RPMI8226 (cell line): ENCODE measurements at regions not wholly inside any gene's neighbourhood (a gene's known extent, or its start where the extent isn't known, plus 50 kb on each side); places are given as distances from the start of the nearest gene placed in this dataset.

Experiments used
- DNase-seq: peaks from one replicate; pipeline ENCODE4 v3.0.0-alpha.2; 2015

DNA sequence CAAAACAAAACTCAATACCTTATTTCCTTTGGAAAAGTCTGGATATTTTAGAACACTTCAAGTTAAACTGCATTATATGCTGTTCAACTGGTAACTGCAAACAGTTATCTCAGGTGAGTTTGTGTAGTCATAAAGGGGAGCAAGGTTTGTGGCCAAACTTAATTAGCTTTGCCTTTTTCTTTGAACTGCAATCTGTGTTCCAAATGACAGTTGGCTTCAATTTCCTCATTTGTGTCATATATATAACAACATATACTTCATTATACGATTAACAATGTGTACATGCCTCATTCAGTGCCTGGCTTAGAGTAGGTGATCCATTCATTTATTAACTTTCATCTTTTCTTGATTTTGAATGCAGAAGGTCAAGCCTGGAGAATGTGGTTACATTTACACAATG, 55.8 kb downstream of the KCNE4 start:
- no peak for DNase-seq

DNA sequence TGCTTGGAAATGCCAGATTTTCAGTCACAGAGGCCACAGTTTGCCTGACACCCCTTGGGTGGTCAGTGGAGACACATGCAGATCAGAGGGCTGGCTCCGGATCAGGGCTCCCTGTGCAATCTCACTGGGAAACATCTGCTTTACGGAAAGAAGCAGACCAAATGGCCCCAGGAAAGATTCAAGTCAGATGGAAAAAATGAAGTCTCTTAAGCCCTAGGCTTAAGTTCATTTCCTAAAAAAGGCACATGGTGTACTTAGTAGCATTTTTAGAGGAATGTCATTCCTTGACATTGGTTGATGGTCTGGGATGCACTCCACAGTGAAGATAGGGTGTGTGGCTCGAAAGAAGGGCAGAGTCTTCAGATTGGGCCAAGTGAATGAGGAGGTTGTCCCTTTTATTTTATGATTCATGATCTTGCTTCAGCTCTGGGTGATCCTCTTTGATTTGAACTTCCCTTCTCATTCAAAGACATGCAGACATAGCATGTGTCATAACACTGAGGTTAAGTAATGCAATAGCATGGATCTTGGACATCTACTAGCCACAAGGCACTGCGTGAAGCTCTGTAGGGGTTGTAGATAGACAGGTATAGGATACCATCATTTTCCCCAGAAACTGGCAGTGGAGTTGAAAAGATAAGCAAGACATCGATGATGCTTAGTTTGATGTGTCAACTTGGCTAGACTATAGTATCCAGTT, 56.5 kb downstream of the KCNE4 start:
- DNase-seq, result no peak

- no peak for DNase-seq
Measured at GRCh38 chr2:223109341-223109740, 57.4 kb downstream of the KCNE4 start.

DNA sequence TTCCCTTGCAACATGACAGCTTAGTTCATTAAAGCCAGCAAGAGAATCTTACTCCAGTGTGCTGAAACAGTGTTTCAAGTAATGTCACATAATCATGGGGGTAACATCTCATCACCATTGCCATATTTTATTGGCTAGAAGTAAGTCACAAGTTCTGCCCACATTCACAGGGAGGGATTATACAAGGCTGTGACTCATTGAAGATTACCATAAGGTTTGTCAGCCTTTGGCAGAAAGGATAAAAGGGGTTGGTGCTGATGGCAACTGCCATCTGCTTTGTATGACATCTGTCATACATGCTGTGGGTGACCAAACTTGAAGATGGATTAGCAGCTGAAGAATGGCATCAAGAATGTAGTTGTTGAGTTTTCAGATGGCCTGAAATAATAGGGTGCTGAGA, 61.2 kb downstream of the KCNE4 start:
- no peak for DNase-seq

- DNase-seq, result no peak
Measured at GRCh38 chr2:223114170-223114569, 62.2 kb downstream of the KCNE4 start.

DNA sequence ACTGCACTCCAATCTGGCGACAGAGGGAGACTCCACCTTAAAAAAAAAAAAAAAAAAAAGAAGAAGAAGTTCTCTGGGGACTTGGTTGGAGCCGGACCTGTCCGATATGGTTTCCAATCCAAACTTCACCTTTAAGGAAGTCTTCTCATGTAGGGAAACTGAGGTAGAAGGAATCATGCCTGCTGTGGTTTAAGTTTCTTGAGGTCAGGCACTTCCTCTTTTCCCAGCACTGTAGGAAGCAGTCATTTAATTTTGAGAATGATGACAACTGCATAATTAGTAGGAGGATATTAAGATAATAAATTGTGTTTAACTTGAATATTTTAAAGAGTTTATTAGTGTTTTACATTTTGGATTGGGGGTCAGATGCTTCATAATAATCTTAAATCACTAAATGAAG, 62.9 kb downstream of the KCNE4 start:
- DNase-seq, result no peak

DNA sequence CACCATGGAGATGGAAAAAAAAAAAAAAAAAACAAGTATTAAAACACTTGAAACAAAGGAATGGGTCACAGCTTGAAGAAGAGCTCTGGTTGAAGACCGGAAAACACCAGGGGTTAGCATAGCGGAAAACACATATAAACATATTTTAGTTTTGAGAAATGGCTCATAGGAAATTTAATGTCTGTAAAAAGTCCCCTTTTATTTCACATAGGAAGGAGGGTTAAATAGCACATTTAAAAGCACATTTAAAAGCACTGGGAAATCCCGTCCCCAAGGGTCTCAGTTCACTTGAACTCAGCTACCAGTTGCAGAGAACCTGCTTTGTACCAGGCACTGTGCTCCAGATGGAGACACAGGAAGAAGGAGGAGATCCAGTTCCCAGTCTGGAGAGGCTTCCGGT, 65.5 kb downstream of the KCNE4 start:
- DNase-seq, result no peak

- no peak for DNase-seq
Measured at GRCh38 chr2:223121283-223121682, 69.3 kb downstream of the KCNE4 start.

- DNase-seq, result no peak
Measured at GRCh38 chr2:223122781-223123180, 70.8 kb downstream of the KCNE4 start.

DNA sequence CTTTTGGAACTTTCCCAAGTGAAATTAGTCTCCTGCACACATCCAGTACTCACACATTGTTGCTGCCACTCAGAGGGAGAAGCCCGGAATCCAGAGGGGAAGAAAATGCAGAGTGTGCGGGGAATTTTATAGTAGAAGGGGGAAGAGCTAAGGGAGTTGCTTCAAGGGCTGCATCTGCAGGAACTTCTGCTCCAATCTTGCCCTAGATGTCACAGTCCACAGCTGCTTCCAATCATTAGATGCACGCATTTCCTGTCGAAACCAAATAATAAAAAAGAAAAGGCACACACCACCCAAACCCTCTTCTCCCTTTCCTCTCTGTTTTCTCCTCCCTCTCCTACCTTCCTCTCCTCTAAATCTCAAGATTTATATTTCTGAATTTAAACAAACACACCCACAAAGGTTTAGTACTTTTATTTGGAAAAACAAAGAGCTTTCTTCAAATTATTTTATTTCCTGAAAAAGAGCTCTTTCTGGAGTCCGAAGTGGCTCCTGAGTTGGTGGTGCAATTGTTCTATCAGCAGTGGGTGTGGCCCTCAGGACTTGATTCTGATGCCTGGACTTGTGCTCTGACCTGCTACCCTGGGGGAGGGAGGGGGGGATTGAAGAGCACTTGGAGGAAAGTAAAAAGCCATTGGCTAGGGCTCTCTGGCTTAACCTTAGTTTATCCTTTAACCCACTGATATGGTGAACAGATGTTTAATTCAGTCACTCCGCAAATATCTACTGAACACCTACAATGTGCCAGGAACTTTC, 72.0 kb downstream of the KCNE4 start:
- no peak for DNase-seq

GRCh38 chr2:223141606-223142005, 89.6 kb downstream of the KCNE4 start:
- no peak for DNase-seq

- no peak for DNase-seq
Measured at GRCh38 chr2:223142118-223142517, 90.1 kb downstream of the KCNE4 start.

- no peak for DNase-seq
Measured at GRCh38 chr2:223147431-223147830, 95.4 kb downstream of the KCNE4 start.

DNA sequence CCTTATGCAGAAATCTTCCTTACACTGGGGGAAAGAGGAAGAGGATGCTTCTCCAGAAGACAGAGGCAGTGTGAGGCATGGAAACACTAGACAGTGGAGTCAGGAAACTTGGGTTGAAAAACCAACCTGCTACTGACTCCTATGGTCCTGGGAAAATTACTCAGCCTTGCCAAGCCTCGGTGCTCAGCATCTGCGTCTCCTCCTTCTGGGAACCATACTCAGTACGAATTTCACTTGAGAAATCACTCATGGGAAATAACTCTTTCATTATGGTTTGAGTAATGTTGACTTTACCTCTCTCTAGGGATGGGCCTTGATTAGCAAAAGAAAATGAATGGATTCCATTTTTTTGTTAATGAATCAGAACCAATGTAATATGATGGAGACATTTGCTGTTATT, 96.5 kb downstream of the KCNE4 start:
- DNase-seq, result no peak

DNA sequence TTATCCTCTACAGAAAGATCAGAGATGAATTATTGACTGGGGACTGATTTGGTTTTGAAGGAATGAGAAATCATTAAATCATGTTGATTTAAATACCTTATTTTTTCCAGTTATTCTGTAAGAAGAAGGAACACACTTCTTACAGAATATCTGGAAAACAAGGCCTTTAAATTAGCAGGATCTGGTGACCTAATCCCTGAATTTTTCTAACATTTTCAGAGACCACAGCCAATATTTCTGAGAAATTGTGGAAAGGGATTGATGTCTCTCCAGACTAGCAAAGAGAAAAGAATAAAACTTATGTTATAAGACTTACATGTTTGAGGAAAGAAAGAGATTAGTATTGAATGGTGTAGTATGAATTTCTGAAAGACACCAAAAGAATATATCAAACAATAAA, 104.0 kb downstream of the KCNE4 start:
- DNase-seq, result no peak

- DNase-seq, result no peak
Measured at GRCh38 chr2:223161873-223162458, 110.0 kb downstream of the KCNE4 start.

DNA sequence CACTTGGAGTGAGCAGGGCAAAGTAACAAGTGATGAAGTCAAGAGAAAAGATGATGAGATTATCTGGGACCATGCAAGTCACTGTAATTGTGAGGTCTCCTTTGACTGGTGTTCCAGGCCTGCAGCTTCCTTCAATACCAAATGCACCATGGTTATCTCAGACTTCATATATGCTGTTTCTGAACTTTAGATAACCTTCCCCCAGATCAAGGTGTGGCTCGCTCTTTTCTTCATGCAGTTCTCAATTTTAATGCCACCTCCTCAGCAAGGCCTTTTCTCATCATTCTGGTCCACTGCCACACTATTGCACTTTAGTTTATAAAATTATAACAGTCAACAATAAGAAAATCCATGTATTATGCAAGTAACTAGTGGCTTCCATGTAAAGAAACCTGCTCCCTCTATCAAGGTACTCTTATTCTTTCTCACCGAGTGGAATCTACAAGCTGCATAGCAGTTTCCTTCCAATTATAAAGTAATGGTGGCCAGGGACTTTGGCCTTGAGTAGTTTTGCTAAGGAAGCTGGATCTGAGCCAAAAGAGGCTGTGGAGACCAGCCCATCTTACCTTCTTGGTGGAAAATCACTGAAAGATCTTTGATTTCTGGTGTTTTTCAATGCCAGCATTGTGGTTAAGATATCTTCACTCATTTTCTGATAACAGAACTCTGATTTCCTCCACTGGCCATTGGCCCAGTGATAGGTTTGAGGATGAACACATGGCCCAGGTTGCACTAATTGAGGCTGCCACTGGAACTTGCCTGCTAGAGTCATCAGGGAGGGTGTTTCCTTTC, 113.6 kb downstream of the KCNE4 start:
- no peak for DNase-seq

DNA sequence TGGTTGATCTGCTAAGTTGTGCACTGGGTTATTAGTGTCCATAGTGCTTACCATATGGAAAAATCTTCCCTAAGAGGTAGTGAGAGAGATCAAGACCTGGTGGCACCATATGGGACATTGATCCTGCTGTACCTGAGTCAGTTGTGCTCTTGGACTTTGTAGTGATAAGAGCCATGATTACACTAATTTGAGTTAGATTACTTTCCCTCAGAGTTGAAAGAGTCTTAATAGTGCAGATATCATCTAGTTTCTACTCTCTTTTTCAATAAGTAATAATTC, 114.2 kb downstream of the KCNE4 start:
- DNase-seq, result no peak

DNA sequence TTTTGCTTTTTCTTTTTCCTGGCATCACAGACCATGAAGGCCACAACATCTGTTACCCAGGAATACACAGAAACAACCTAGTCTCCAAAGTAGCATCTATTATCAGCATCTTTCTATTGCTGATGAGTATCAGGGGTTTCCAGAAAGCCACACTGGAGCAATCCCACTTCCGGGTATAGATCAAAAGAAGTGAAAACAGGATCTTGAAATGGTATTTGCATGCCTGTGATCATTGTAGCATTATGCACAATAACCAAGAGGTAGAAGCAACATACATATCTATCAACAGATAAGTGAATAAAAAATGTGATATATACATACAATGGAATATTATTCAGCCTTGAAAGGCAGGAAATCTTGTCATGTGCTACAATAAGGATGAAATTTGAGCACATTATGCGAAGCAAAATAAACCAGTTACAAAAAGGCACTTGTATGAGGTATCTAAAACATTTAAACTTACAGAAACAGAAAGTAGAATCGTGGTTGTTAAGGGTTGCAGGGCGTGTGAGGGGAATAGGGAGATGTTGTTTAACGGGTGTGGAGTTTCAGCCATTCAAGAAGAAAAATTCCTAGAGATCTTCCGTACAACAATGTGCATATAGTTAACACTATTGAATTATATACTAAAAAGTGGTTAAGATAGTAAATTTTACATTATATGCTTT, 115.1 kb downstream of the KCNE4 start:
- no peak for DNase-seq

- DNase-seq, result no peak
Measured at GRCh38 chr2:223169830-223170605, 118.0 kb downstream of the KCNE4 start.

DNA sequence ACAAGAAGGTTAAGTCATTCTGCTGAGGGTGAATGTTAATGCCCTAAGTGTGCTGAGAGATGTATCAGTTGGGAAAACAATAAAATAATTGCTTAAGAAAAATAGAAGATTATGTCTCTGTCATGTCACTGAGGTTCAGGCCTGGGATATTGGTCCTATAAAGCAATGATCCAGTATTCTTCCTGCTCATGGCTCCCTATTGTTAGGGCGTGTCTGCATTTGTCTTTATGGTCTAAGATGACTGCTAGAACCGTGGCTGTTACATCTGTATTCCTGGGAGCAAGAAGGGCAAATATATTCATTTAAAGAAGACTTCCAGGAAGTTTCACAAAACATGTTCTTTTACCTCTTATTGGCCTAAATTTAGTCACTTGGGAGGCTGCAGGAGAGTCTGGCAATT, 125.0 kb downstream of the KCNE4 start:
- no peak for DNase-seq

- DNase-seq, result no peak
Measured at GRCh38 chr2:223180463-223180862, 128.5 kb downstream of the KCNE4 start.
